Hematopoietic multipotent progenitor cell treated with erythropoietin and hydrocortisone succinate and interleukin-3 and kit ligand, for 8 days (in vitro differentiated cells): ENCODE measurements at regions not wholly inside any gene's neighbourhood (a gene's known extent, or its start where the extent isn't known, plus 50 kb on each side); places are given as distances from the start of the nearest gene placed in this dataset.

Experiments used
- DNase-seq: peaks from one replicate; pipeline ENCODE4 v3.0.0-alpha.2; 2015

DNA sequence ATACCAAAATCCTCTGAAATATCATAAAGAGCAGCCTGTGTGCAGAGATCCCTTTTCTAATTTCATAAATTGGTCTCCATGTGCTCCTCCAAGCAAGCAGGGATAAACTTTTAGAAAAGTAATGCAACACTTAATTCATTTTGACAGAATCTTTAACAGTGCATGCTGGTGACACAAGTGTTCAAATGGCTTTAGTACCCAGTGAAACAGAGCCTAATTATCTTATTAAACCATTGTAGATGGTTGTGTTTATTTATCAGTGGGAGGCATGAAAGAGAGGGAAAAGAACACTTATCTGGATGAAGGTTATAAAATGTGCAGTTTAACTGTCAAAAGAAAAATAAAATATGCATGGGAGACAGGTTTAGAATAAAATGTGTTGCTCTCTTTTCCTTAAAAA lies 945.0 kb upstream of the PCDH20 start:
- no peak for DNase-seq

DNA sequence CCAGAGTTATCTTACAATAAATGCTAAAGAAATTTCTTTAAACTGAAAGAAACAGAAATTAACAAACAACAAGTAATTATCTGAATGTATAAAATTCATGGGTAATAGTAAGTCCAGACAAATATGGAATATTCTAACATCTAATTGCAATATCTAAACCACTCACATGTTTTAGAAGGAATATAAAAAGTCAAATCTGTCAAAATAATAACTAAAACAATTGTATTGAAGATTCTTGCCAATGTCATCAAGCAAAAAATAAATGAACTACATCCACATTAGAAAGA lies 942.9 kb upstream of the PCDH20 start:
- DNase-seq, result no peak

DNA sequence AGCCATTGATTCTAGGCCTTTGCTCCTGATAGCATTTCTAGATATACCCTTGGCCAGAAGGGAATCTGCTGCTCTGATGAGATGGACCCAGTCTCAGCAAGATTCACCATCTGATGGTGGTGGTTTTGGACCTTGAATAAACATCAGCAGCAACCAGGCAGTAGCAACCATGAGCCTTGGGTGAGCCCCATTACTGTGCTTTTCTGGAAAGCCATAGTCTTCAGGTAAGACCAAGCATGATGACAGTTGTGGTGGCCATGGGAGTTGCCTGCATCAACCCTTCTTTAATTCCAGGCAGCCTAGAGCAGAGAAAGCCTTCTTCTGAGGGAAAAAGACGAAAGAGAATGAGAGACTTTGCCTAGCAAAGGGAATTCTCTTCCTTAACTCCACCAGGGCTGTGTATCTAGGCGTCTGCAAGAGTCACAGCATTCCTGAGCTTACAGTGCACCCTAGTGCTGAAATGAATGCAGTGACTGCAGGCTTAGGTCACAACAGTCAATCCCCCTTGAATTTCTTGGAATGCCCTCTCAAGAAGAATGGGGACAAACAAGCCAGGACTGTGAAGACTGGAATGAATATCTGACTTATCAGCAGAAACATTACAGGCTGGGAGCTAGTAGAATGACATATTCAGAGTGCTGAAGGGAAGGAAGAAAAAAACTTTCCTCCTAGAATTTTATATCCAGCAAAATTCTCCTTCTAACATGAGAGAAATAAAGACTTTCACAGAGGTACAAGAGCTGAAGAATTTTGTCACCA lies 942.4 kb upstream of the PCDH20 start:
- DNase-seq, result peak; percentile 35

GRCh38 chr13:62356977-62357376 lies 941.3 kb upstream of the PCDH20 start:
- no peak for DNase-seq

GRCh38 chr13:62337109-62337880 lies 921.6 kb upstream of the PCDH20 start:
- no peak for DNase-seq

DNA sequence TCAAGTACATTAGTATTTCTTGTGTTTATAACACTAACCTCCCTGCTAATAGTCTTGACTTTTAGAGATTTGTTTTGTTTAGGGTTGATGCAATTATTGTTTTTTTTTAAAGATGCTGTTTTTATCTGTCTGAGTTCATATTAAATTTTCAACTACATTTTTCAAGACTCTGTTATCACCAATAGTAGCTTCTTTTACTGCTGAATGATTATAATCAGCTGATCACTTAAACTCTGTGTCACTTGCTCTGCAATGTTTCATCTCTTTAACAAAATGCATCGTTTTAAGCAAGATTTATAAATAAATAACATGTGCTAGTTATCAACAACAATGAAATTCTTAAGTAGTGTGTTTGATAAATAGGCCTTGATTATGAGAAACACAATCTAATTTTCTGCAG lies 920.9 kb upstream of the PCDH20 start:
- no peak for DNase-seq

GRCh38 chr13:62333466-62333865 lies 917.8 kb upstream of the PCDH20 start:
- no peak for DNase-seq

DNA sequence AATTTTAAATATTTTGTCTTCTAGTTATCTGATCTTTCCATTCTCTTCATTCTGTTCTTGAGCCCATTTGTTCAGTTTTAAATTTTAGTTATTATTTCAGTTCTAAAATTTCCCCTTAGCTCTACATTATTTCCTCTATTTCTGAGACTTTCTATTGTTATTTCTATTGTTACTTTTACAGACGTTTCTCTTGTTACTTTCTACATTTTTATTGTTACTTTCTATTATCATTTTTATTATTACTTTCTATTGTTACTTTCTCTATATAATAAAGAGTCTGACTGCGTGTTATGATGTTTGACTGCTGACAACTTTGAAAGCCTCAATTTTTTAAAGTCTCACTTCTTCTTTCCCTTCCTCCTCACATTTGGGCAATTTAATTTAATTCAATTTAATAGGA lies 915.7 kb upstream of the PCDH20 start:
- no peak for DNase-seq

GRCh38 chr13:62327367-62327766 lies 911.7 kb upstream of the PCDH20 start:
- no peak for DNase-seq

DNA sequence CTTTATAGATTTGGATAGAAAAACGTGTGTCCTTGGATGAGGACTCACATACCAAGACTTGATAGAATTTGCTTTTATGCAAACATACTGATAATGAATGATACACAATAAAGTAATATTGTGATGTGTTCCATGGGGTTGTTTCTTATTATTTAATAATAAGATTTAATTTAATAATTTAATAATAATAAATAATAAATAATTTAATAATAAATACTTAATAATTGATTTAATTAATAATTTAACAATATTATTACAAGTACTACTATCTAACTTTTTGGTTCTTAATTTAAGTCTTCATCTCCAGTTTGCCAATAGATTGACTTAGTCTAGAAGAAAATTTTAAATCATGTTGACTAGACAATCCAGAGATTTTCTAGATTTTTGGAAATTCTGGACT lies 909.2 kb upstream of the PCDH20 start:
- DNase-seq, result no peak

DNA sequence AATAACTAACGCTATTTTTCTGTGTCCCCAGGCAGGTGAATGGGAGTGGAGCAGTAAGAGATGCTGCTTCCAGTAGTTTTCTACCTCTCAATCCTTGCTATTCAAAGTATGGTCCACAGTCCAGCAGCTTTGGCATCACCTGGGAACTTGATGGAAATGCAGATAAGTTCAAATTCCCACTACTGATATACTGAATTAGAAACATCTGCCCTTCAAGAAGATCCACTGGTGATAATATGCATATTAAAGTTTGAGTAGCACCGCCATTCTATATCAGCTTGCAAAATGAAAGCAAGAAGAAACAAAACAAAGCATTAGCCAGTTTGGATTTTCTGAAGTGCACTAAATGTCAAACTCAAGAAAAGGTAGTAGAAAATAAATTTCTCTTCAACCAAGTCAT lies 906.2 kb upstream of the PCDH20 start:
- no peak for DNase-seq

- no peak for DNase-seq
Measured at GRCh38 chr13:62321139-62321538, 905.5 kb upstream of the PCDH20 start.

GRCh38 chr13:62320129-62321108 lies 904.8 kb upstream of the PCDH20 start:
- DNase-seq, result peak; percentile 51

GRCh38 chr13:62309904-62310303 lies 894.3 kb upstream of the PCDH20 start:
- no peak for DNase-seq

GRCh38 chr13:62305756-62306155 lies 890.1 kb upstream of the PCDH20 start:
- DNase-seq, result no peak

- no peak for DNase-seq
Measured at GRCh38 chr13:62302341-62302740, 886.7 kb upstream of the PCDH20 start.

DNA sequence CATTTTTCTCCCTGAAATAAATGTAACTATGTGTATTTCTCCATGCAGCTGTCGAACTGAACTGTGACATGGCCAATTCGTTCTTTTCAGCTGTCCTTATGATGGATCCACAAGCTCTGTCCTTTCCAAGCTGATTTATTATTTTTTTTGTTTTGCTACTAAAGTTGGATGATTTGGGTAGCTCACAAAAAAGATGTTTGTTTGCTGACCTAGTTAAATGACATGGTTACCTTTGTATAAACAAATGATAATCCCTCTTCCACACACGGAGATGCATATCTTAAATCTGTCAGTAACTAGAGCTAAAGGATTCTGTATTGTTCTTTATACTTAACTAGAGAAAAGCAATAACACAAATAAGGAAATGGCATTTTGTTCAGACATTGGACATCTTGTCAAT lies 884.3 kb upstream of the PCDH20 start:
- DNase-seq, result no peak

- no peak for DNase-seq
Measured at GRCh38 chr13:62296812-62297211, 881.2 kb upstream of the PCDH20 start.

DNA sequence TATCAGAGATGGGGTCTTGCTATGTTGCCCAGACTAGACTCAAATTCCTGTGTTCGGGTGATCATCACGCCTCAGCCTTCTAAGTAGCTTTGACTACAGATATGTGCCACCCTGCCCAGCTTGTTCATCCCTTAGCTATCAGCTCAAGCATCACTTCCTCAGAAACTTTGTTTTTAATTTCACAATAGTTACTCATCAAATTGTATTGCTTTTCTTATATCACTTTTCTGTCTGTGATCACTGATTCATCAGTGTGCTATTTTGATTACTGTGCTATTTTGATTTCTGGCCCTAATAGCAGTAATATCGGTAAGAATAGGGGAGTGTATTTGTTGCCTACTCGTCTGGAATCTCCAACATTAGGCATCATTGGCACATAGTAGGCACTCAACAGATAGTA lies 878.6 kb upstream of the PCDH20 start:
- DNase-seq, result no peak

DNA sequence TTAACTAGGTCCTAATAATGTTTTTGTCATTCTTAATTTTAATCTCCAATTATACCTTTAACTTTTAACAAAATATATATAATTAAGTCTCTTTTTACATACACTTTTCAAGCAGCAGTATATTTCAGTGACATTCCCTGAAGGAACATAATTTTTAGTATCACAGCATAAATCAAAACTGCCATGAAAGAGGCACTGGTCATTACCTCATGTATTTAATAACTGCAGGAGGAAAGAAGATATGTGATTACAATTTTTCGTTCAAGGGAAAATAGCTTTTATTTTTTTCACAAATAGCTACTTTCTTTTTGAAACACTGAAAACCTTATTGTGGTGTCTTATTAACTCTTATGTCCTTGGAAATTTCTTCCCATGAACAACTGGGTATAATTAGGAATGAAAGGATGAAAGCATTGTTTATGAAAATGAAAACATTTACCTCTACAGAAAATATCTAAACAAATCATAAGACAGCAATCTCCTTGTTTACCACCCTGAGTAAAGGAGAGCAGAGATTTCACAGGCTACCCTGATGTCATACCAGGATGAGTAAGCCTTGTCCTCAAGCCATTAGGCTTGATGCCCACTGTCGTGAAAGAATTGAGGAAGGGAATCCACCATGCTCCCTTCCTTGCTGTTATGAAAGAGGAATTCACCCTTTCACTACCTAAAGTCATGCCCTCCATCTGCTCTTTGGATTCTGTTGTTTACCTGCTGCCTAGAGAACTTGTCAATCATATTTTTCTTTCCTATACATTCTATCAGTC lies 877.2 kb upstream of the PCDH20 start:
- DNase-seq, result no peak

DNA sequence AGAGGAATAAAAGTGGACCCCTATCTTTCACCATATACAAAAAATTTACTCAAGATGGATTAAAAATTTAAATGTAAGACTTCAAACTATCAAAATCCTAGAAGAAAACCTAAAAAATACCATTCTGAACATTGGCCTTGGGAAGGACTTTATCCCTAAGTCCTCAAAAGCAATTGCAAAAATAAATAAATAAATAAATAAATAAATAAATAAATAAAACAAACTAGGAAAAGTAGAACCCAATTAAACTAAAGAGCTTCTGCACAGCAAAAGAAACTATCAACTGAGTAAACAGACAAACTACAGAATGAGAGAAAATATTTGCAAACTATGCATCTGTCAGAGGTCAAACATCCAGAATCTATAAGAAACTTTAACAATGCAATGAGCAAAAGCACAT lies 874.9 kb upstream of the PCDH20 start:
- DNase-seq, result no peak

GRCh38 chr13:62287764-62288163 lies 872.1 kb upstream of the PCDH20 start:
- DNase-seq, result no peak

DNA sequence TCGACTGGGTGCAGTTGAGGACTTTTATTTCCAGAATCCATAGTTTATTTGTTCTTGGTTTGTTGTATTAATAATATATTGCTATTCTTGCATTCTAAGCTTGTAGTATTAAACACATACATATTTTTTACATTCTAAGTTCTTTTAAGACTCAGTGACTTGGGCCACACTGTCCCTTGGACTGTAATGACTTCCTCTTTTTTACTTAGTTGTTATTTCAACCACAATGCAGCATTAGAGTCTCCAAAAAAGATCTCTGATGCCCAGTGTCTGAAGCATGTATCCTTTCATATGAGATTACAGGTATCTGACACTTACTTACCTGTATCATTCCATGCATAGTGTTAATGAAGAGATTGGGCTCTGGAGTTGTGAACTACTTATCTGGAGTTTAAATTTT lies 864.9 kb upstream of the PCDH20 start:
- DNase-seq, result no peak
